ENCODE measurements at regions not wholly inside any gene's neighbourhood (a gene's known extent, or its start where the extent isn't known, plus 50 kb on each side); places are given as distances from the start of the nearest gene placed in this dataset.

DNA sequence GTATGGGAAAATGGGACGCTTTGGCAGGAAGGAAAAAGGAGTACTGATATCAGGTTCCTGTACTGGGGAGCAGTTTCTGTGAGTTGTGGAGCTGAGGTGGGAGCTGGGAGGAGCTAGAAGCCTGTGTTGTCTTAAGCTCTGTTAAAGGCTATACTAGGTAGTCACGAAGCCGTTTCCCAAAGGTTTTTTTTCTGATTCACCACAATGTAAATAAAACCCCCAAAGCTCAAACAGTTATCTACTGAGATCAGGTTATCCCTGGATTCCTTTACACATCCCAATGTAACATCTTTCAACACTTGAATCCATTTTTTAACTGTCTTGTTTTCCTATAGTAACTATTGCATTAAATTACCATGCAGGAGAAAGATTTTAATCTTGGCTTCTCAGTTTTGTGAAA, 297.4 kb upstream of the SFRP2 start:
- no peak for DNase-seq

GRCh38 chr4:154084864-154085263, 296.0 kb upstream of the SFRP2 start:
- DNase-seq = no peak

- no peak for DNase-seq
Measured at GRCh38 chr4:154082760-154083535, 294.1 kb upstream of the SFRP2 start.

GRCh38 chr4:154081391-154081790, 292.5 kb upstream of the SFRP2 start:
- no peak for DNase-seq

DNA sequence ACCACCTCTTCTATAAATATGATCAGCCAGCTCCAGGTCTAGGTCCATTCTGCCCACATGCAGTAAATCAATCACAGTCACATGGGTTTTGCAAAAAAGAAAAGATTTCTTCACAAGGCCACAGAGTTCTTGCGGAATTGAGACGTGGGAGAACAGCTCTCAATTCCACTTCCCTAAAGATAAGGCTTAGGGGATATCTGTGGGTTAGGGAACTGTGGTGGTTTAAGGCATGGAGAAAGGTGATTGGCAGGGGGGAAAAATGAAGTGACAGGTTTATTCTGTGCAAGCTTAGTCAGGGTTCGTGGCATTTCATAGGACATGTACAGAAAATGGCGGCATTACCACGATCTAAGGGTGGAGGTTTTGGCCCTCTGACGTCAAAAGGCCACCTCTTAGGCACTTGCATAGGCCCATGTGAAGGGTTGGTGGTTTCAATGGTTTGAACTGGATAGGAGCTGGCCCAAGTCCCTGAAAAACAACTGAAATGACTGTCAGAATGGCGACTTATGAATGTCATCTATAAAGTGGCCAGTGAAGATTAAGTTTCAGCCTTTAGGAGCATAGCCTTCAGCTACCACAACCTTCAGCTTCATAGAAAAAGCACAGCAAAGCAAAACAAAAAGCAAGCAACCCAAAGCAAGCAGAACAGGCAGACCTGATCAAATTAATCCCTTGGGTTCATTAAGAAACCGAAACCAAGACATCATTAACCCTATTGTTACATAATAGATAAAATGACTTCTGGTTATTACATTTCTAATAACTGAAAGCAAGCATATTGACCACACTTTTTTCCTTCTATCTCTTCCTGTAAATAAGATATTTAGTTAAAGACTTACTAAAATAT, 289.8 kb upstream of the SFRP2 start:
- DNase-seq = no peak

- DNase-seq = no peak
Measured at GRCh38 chr4:154076921-154077320, 288.0 kb upstream of the SFRP2 start.

- DNase-seq = peak; percentile 57
Measured at GRCh38 chr4:154073107-154073822, 284.4 kb upstream of the SFRP2 start.

GRCh38 chr4:154067786-154068185, 278.9 kb upstream of the SFRP2 start:
- DNase-seq = no peak

GRCh38 chr4:154065368-154065767, 276.5 kb upstream of the SFRP2 start:
- no peak for DNase-seq

- DNase-seq = no peak
Measured at GRCh38 chr4:154064244-154064643, 275.4 kb upstream of the SFRP2 start.

- peak; percentile 57 for DNase-seq
Measured at GRCh38 chr4:154049457-154050181, 260.7 kb upstream of the SFRP2 start.

GRCh38 chr4:154047733-154048132, 258.9 kb upstream of the SFRP2 start:
- no peak for DNase-seq

- DNase-seq = no peak
Measured at GRCh38 chr4:154044742-154045485, 256.0 kb upstream of the SFRP2 start.

DNA sequence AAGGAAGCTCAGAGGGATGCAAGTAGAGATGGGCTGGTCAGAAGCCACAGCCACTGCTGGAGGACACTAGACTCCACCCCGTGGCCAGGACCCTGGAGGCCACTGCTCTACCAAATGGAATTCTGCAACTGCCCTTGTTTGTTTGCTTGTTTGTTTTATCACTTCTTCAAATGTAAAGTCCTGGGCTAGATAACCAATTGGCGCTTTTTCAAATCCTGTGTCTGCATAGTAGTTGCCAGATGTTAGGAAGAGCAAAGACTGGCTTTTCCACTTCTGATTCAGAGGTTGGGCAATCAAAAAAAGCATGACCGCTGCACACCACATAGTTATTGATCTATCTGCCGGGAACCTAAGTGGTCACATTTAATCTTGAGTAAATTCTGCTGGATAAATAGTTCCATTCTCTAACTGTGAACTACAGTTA, 255.2 kb upstream of the SFRP2 start:
- DNase-seq = no peak

GRCh38 chr4:154041640-154042039, 252.8 kb upstream of the SFRP2 start:
- DNase-seq = no peak

DNA sequence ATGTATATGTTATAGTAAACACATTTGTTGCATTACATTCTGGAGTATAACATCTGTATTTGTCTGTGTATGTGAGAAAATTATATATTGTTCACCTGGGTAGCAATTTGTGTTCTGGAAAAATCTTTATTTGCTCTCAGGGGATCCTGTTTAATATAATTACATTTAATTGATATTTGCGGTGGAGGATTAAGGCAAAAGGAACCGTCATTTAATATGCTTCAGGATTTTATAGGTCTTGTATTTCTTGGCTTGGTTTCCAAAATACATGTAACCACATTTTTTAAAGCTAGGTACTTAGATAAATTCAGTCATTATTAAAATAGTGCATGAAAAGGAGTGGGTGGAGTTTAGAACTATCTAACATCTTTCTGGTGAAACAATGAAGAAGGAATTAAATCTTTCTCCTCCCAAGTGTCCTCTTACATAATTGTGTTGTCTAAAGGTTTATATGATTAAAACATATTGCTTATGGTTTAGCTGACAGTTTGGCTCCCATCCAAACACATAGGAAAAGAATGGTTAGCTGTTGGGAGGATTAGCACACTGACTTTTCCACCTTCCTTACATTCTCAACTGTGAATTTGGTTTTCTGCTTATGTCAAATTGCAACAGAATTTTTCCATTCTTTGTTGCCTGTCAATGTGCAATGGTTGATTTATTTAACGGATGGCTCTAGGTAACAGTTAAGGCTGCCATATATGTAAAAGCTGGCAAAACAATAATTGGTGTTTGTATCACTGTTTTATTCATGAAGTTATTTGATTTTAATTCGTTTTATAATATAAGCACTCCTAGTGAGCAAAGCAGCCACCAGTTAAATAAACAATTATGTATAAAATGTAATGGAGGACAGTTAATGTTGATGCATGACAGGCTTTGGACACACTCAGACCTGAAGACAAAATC, 250.8 kb upstream of the SFRP2 start:
- DNase-seq = no peak

DNA sequence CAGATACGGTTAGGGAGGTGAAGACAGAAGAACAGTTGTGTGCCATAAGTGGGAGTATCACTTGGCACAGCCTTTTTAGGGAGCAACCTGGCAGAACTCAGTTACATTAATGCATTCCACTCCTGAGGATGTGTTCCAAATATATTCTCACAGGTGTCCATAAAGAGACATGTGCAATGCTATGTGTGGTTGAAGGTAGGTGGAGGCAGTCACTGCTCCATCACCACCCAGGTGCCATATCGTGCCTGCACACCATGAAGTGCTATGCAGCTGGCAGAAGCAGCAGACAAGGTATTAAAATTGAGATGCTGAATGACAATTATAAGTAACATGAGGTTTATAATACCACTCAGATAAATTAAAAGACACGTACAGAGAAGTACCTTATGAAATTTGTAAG, 248.0 kb upstream of the SFRP2 start:
- DNase-seq = no peak

GRCh38 chr4:154035341-154035740, 246.5 kb upstream of the SFRP2 start:
- no peak for DNase-seq

- no peak for DNase-seq
Measured at GRCh38 chr4:154033921-154034320, 245.0 kb upstream of the SFRP2 start.

DNA sequence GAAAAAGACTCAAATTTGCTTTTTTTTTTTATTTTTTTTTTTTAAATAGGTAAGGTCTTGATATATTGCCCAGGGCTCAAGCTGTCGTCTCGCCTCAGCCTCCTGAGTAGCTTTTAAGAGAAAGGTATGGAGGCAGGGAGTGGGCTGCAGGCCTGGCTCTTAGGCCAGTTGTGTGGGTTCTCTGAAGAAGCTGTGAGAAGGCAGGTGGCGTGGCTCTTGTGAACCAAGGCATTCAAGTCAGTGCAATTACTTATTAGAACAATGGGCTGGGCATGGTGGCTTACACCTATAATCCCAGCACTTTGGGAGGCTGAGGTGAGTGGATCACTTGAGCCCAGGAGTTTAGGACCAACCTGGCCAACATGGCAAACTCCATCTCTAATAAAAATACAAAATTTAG, 244.0 kb upstream of the SFRP2 start:
- no peak for DNase-seq

GRCh38 chr4:154030746-154031145, 241.9 kb upstream of the SFRP2 start:
- no peak for DNase-seq
